ENCODE measurements at regions not wholly inside any gene's neighbourhood (a gene's known extent, or its start where the extent isn't known, plus 50 kb on each side); places are given as distances from the start of the nearest gene placed in this dataset.
"Not testable (repeated sequence)": the region's sequence is repeated elsewhere in the genome, so short reads cannot be mapped to it uniquely, and the experiment has no call there.

DNA sequence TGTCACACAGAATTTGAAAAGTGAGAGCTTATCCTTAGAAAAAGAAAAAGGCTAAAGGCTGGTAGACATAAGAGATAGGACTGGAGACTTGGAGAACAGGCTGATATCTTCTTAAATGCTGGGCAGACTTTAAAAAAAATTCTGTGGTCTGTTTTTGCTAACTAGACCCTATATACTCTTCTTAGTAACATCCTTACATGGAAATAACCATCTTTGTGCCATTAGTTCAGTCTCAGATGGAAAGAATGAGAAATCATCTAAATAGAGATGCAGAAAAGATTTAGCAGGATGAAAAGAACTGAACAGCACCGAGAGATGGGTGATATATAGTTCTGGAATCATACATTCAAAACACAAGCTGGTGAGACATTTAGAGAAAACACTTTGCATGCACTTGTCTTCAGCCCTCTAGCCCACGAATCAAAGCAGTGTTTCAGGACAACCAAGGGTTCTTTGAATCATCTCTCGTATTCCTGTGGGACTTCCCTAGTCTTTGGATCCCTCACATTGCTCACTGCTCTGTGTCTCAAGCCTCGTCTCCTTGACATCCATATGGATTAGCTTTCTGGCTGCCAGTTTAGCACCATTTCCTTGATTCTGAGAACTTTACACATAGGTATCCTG lies 93.0 kb upstream of the LYSMD4 start:
- Histone ChIP-seq H3K27me3 (ENCODE audit: insufficient read depth, low read length) (no peaks in the 10 kb centered on the region), H3K9me3 (ENCODE audit: control insufficient read depth in 1 of 2, low read length in 2 of 2) (no peaks in the 10 kb centered on the region), H3K4me3 (ENCODE audit: low read length in 2 of 2) (no peak overlapping the region), H3K4me1 (ENCODE audit: insufficient read depth, low read length) (no peaks in the 10 kb centered on the region), H3K36me3 (ENCODE audit: insufficient read depth, low read length) (no peaks in the 10 kb centered on the region), H3K27ac (ENCODE audit: low read depth, low read length) (no peak overlapping the region)
- CTCF ChIA-PET (ENCODE audit: partially characterized antibody): no interaction called here
- Mint-ChIP-seq H3K27ac (peak overlapping the region in 1 of 7 donors; percentile 22), H3K4me1 (peaks cover 4 to 8% (median 6%) of the 10 kb centered on the region in 4 donors), H3K36me3 (peaks cover 29 to 32% of the 10 kb centered on the region in 2 donors), H3K27me3 (no peaks in the 10 kb centered on the region), H3K4me3 (no peak overlapping the region), H3K9me3 (peaks cover 0 to 14% (median 3%) of the 10 kb centered on the region in 8 donors)
- POLR2A ChIA-PET (ENCODE audit: partially characterized antibody): no interaction called here
- DNase-seq: no peak
- intact Hi-C loops (cut with micrococcal nuclease): no loop called here

DNA sequence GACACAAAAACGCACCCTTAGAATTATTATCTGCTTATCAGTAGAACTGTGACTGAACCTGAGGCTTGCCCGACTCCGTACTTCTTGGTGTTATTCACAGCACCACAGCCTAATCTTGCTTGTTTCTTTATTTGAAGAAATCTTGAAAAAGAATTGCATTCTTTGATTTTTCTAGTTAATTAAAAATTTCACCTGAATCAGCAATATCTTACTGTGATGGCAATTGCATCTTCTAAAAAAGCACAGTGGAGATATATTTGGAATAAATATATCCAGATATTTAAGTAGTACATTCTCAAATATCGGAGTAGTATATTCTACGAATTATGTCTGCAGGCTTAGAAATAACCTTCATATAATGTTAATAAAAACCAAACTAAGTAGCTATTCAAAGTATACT lies 90.1 kb upstream of the LYSMD4 start:
- no peak overlapping the region for H3K4me3 ChIP-seq (ENCODE audit: low read length in 2 of 2)
- DNase-seq: no peak
- H3K36me3 ChIP-seq (ENCODE audit: insufficient read depth, low read length): no peaks in the 10 kb centered on the region
- intact Hi-C loops (cut with micrococcal nuclease): no loop called here
- peaks cover 0 to 5% (median 1%) of the 10 kb centered on the region in 8 donors for H3K9me3 Mint-ChIP-seq
- H3K27ac ChIP-seq (ENCODE audit: low read depth, low read length): no peak overlapping the region
- no peaks in the 10 kb centered on the region for H3K27me3 ChIP-seq (ENCODE audit: insufficient read depth, low read length)
- H3K9me3 ChIP-seq (ENCODE audit: control insufficient read depth in 1 of 2, low read length in 2 of 2): no peaks in the 10 kb centered on the region
- no peaks in the 10 kb centered on the region for H3K4me1 ChIP-seq (ENCODE audit: insufficient read depth, low read length)
- H3K4me1 Mint-ChIP-seq: peaks cover 4 to 8% (median 6%) of the 10 kb centered on the region in 4 donors
- H3K27ac Mint-ChIP-seq: no peak overlapping the region
- H3K27me3 Mint-ChIP-seq: no peaks in the 10 kb centered on the region
- no peak overlapping the region for H3K4me3 Mint-ChIP-seq
- ChIA-PET CTCF (ENCODE audit: partially characterized antibody) (interaction anchor here (0.8 kb wide), 1 partner anchor 11 kb away, joined by 3 read pairs; no protein-coding TSS in a partner anchor), POLR2A (ENCODE audit: partially characterized antibody) (no interaction called here)
- H3K36me3 Mint-ChIP-seq: peaks cover 23 to 37% of the 10 kb centered on the region in 2 donors

DNA sequence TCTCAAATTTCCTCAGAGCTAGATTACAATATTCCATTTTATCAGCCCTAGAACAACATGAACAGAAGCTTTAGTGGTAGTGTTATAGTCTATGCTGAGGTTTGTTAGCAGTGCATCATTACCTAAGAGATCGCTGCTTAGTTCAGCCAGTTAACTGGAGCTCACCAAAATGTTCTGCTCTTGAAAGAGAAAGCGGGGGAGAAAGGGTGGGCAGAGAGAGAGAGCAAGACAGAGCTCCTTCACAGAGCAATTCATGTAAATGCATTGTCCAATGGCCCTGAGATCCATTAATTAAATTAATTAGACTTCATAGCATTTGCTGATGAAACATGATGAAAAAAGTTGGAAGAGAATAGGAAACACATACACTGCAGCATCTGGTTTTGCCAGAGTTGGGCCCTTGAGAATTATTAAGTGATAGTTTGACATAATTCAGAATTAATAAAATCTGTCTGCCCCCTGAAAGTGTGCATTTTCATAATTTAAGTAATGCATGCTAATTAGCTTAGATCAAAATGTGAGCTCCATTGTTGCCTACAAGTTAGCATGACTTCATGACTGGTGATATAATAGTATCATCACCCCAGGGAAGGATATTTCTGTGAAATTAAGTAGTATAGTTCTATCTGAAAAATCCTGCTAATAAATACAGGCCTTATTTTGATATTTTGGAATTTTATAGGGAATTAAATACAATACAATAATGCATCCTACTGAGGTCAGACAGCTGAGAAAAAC lies 86.9 kb upstream of the LYSMD4 start:
- POLR2A ChIA-PET (ENCODE audit: partially characterized antibody): interaction anchor here (0.7 kb wide), 1 partner anchor 947 kb away, joined by 3 read pairs; no protein-coding TSS in a partner anchor
- H3K9me3 Mint-ChIP-seq: peaks cover 0 to 3% (median 0%) of the 10 kb centered on the region in 8 donors
- CTCF ChIA-PET (ENCODE audit: partially characterized antibody): no interaction called here
- peaks cover 0 to 5% (median 1%) of the 10 kb centered on the region in 4 donors for H3K4me1 Mint-ChIP-seq
- intact Hi-C loops (cut with micrococcal nuclease): loop anchor here (10.0 kb wide), 1 partner anchor 105 kb away; no protein-coding TSS in a partner anchor
- DNase-seq: no peak
- H3K27me3 Mint-ChIP-seq: no peaks in the 10 kb centered on the region
- Histone ChIP-seq H3K27me3 (ENCODE audit: insufficient read depth, low read length) (no peaks in the 10 kb centered on the region), H3K27ac (ENCODE audit: low read depth, low read length) (no peak overlapping the region), H3K4me3 (ENCODE audit: low read length in 2 of 2) (no peak overlapping the region), H3K4me1 (ENCODE audit: insufficient read depth, low read length) (no peaks in the 10 kb centered on the region), H3K9me3 (ENCODE audit: control insufficient read depth in 1 of 2, low read length in 2 of 2) (no peaks in the 10 kb centered on the region), H3K36me3 (ENCODE audit: insufficient read depth, low read length) (no peaks in the 10 kb centered on the region)
- no peak overlapping the region for H3K27ac Mint-ChIP-seq
- H3K4me3 Mint-ChIP-seq: no peak overlapping the region
- peaks cover 25 to 43% of the 10 kb centered on the region in 2 donors for H3K36me3 Mint-ChIP-seq

DNA sequence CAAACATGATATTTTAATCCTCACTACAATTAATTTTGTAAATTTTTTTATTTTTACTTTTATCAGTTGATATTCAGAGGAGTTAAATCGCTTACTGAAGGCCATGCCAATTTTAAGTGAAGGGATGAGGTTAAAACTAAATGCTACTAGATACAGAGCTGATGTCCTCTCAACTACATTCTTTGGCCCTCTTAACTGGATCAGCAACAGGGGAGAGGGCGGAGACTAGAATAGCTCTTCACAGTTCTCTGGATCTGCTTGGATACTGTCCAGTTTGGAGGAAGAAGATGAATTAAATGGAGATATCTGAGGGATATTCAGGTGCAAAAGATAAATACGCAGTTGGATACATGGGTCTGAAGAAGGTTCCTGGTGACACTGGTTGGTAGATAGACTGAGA lies 85.6 kb upstream of the LYSMD4 start:
- no peak overlapping the region for H3K27ac ChIP-seq (ENCODE audit: low read depth, low read length)
- H3K4me3 ChIP-seq (ENCODE audit: low read length in 2 of 2): no peak overlapping the region
- intact Hi-C loops (cut with micrococcal nuclease): loop anchor here (10.0 kb wide), 1 partner anchor 106 kb away; no protein-coding TSS in a partner anchor
- no peaks in the 10 kb centered on the region for H3K4me1 ChIP-seq (ENCODE audit: insufficient read depth, low read length)
- H3K9me3 ChIP-seq (ENCODE audit: control insufficient read depth in 1 of 2, low read length in 2 of 2): no peaks in the 10 kb centered on the region
- no peaks in the 10 kb centered on the region for H3K36me3 ChIP-seq (ENCODE audit: insufficient read depth, low read length)
- DNase-seq: no peak
- CTCF ChIA-PET (ENCODE audit: partially characterized antibody): no interaction called here
- POLR2A ChIA-PET (ENCODE audit: partially characterized antibody): interaction anchor here (0.6 kb wide), 1 partner anchor 589 kb away, joined by 4 read pairs; no protein-coding TSS in a partner anchor
- peaks cover 23 to 31% of the 10 kb centered on the region in 2 donors for H3K36me3 Mint-ChIP-seq
- H3K4me3 Mint-ChIP-seq: no peak overlapping the region
- H3K4me1 Mint-ChIP-seq: peaks cover 0 to 2% (median 0%) of the 10 kb centered on the region in 4 donors
- H3K27me3 Mint-ChIP-seq: no peaks in the 10 kb centered on the region
- H3K27ac Mint-ChIP-seq: no peak overlapping the region
- H3K27me3 ChIP-seq (ENCODE audit: insufficient read depth, low read length): no peaks in the 10 kb centered on the region
- H3K9me3 Mint-ChIP-seq: peaks cover 0 to 2% (median 0%) of the 10 kb centered on the region in 8 donors

DNA sequence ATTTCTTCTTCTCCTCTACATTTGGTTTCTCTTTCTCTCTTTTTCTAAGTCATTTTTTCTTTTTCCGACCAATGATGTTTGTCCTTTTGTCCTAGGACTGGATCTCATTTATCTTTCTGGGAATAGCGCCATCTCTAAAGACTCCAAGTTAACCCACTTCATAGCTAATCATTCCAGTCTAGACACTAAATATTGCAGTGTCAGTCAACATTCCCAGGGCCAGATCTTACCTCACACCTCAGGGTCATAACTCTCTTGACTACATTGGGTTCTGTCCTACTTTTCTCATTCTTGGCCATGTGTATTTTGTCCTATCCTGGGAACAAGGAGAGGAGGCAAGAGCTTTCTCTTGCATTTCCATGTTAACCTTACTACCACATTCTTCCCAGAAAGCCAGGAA lies 83.6 kb upstream of the LYSMD4 start:
- H3K9me3 ChIP-seq (ENCODE audit: control insufficient read depth in 1 of 2, low read length in 2 of 2); H3K4me1 Mint-ChIP-seq; POLR2A ChIA-PET (ENCODE audit: partially characterized antibody); H3K9me3 Mint-ChIP-seq; H3K4me3 Mint-ChIP-seq; H3K27me3 ChIP-seq (ENCODE audit: insufficient read depth, low read length); H3K4me3 ChIP-seq (ENCODE audit: low read length in 2 of 2); DNase-seq; H3K27ac Mint-ChIP-seq; H3K36me3 ChIP-seq (ENCODE audit: insufficient read depth, low read length); H3K4me1 ChIP-seq (ENCODE audit: insufficient read depth, low read length); H3K27ac ChIP-seq (ENCODE audit: low read depth, low read length); H3K27me3 Mint-ChIP-seq: not testable (repeated sequence)
- intact Hi-C loops (cut with micrococcal nuclease): loop anchor here (10.0 kb wide), 1 partner anchor 108 kb away; no protein-coding TSS in a partner anchor
- CTCF ChIA-PET (ENCODE audit: partially characterized antibody): interaction anchor here (1.0 to 1.3 kb wide), 2 partner anchors 61 to 533 kb away, joined by 3 read pairs; no protein-coding TSS in a partner anchor
- peaks cover 28 to 36% of the 10 kb centered on the region in 2 donors for H3K36me3 Mint-ChIP-seq

DNA sequence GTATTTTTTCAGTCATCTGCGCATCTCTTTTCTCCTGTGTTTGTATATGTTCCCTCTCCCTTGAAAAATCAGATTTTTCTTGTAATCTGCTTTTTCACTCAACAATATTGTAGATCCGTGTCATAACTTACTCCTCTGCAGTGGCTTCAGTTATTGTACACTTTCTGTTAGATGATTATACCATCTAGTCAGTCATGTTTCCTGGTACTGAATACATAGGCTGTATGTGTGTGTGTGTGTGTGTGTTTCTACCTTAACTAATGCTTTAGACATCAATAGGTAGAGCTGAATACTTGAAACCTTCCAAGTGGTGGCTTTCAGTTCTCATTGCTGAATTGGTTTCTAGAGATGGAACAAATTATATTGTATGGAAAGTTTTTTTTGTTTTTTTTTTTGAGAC lies 77.4 kb upstream of the LYSMD4 start:
- CTCF ChIA-PET (ENCODE audit: partially characterized antibody): interaction anchor here (1.6 kb wide), 1 partner anchor 246 kb away, joined by 3 read pairs; no protein-coding TSS in a partner anchor
- H3K27ac ChIP-seq (ENCODE audit: low read depth, low read length); H3K9me3 ChIP-seq (ENCODE audit: control insufficient read depth in 1 of 2, low read length in 2 of 2); H3K4me1 ChIP-seq (ENCODE audit: insufficient read depth, low read length); H3K27me3 Mint-ChIP-seq; H3K27me3 ChIP-seq (ENCODE audit: insufficient read depth, low read length); H3K27ac Mint-ChIP-seq; H3K36me3 ChIP-seq (ENCODE audit: insufficient read depth, low read length); H3K9me3 Mint-ChIP-seq; H3K4me3 ChIP-seq (ENCODE audit: low read length in 2 of 2); DNase-seq; POLR2A ChIA-PET (ENCODE audit: partially characterized antibody): not testable (repeated sequence)
- Mint-ChIP-seq H3K36me3 (peaks cover 14 to 20% of the 10 kb centered on the region in 2 donors), H3K4me1 (peaks cover 8 to 23% (median 15%) of the 10 kb centered on the region in 4 donors), H3K4me3 (peak overlapping the region in 4 of 8 donors; percentile 18 to 51 (median 34))
- intact Hi-C loops (cut with micrococcal nuclease): loop anchor here (10.0 kb wide), 1 partner anchor 114 kb away; no protein-coding TSS in a partner anchor

DNA sequence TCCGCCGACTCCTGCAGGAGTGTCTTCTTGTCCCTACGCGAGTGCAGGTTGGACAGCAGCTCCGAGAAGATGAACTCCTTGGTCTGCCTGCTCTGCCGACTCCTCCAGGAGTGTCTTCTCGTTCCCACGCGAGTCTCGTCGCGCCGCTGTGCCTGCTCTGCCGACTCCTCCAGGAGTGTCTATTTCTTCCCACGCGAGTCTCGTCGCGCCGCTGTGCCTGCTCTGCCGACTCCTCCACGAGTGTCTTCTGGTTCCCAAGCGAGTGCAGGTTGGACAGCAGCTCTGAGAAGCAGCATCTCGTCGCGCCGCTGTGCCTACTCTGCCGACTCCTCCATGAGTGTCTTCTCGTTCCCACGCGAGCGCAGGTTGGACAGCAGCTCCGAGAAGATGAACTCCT lies 66.6 kb upstream of the LYSMD4 start:
- H3K27me3 Mint-ChIP-seq; DNase-seq; H3K36me3 Mint-ChIP-seq; H3K27ac ChIP-seq (ENCODE audit: low read depth, low read length); H3K4me3 Mint-ChIP-seq; CTCF ChIA-PET (ENCODE audit: partially characterized antibody); H3K4me3 ChIP-seq (ENCODE audit: low read length in 2 of 2); H3K36me3 ChIP-seq (ENCODE audit: insufficient read depth, low read length); POLR2A ChIA-PET (ENCODE audit: partially characterized antibody); H3K4me1 ChIP-seq (ENCODE audit: insufficient read depth, low read length); H3K27ac Mint-ChIP-seq; intact Hi-C loops (cut with micrococcal nuclease); H3K9me3 ChIP-seq (ENCODE audit: control insufficient read depth in 1 of 2, low read length in 2 of 2); H3K4me1 Mint-ChIP-seq; H3K9me3 Mint-ChIP-seq; H3K27me3 ChIP-seq (ENCODE audit: insufficient read depth, low read length): not testable (repeated sequence)

Measured in CD4-positive, alpha-beta memory T cell (primary cell).